ENCODE measurements at regions not wholly inside any gene's neighbourhood (a gene's known extent, or its start where the extent isn't known, plus 50 kb on each side); places are given as distances from the start of the nearest gene placed in this dataset.
"Not testable (repeated sequence)": the region's sequence is repeated elsewhere in the genome, so short reads cannot be mapped to it uniquely, and the experiment has no call there.

GRCh38 chr12:46562625-46563225, 190.2 kb upstream of the SLC38A2 start:
- Histone ChIP-seq H3K9me3 (ENCODE audit: control insufficient read depth in 1 of 2, low read length in 2 of 2) (peaks cover 6 to 11% of the 10 kb centered on the region in 2 donors), H3K4me1 (ENCODE audit: control insufficient read depth in 1 of 2, insufficient read depth in 2 of 2, low read length in 2 of 2) (peaks cover 0 to 5% of the 10 kb centered on the region in 2 donors), H3K4me3 (ENCODE audit: low read depth in 1 of 2, low read length in 2 of 2) (peak overlapping the region in 1 of 2 donors; percentile 27), H3K27ac (ENCODE audit: low read length) (peak overlapping the region; percentile 26), H3K27me3 (ENCODE audit: low read depth, low read length) (no peaks in the 10 kb centered on the region), H3K36me3 (ENCODE audit: control insufficient read depth in 1 of 2, insufficient read depth in 2 of 2, low read length in 2 of 2) (no peaks in the 10 kb centered on the region)

DNA sequence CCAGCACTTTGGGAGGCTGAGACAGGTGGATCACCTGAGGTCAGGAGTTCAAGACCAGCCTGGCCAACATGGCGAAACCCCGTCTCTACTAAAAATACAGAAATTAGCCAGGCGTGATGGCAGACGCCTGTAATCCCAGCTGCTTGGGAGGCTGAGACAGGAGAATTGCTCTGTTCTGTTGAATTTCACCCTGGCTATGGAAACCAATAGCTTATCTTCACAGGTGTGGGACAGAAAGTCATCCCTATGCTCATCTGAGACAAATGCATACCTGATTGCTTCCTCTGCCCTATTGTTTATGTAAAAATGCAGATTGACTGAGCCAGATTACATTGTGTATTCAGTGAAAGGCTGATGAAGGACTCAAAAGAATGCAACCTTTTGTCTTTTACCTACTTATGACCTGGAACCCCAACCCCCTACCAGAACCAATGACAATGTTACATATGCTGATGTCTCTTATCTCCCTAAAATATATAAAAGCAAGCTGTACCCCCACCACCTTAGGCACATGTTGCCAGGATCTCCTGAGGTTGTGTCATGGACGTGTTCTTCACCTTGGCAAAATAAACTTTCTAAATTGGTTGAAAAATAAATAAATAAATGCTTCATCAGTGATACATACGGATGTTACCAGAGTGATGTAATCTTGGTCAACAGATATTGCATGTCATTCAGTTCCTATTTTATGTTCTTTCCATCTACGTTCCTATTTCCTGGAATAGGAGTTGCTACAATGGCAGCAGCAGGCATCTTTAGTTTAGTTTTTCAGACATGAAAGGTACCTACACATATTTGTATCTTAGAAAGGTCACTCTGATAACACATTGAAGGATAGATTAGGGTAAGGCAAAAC, 189.4 kb upstream of the SLC38A2 start:
- H3K27me3 ChIP-seq (ENCODE audit: low read depth, low read length); H3K36me3 ChIP-seq (ENCODE audit: control insufficient read depth in 1 of 2, insufficient read depth in 2 of 2, low read length in 2 of 2); H3K9me3 ChIP-seq (ENCODE audit: control insufficient read depth in 1 of 2, low read length in 2 of 2); H3K4me1 ChIP-seq (ENCODE audit: control insufficient read depth in 1 of 2, insufficient read depth in 2 of 2, low read length in 2 of 2): not testable (repeated sequence)
- Histone ChIP-seq H3K4me3 (ENCODE audit: low read depth in 1 of 2, low read length in 2 of 2) (peak overlapping the region in 1 of 2 donors; percentile 27), H3K27ac (ENCODE audit: low read length) (peak overlapping the region; percentile 26)

DNA sequence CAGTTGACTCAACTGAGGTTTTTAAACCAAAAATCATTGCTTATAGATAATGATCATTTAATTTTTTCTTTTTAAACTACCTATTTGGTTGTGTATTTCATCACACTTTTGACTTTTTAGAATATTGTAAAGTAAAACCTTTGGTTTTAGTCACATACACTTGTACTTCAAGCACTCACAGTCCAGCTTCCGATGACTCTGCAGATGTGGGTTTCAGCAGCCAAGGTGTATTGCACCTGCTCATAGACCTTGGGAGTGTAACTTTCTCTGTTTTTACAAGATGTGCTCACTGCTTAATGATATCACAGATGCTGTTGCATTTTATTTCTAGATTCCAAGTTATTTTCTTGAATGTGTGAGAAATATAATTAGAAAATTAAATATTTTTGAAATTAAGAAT, 188.3 kb upstream of the SLC38A2 start:
- peaks cover 0 to 7% of the 10 kb centered on the region in 2 donors for H3K9me3 ChIP-seq (ENCODE audit: control insufficient read depth in 1 of 2, low read length in 2 of 2)
- no peak overlapping the region for H3K4me3 ChIP-seq (ENCODE audit: low read depth in 1 of 2, low read length in 2 of 2)
- no peak overlapping the region for H3K27ac ChIP-seq (ENCODE audit: low read length)
- no peaks in the 10 kb centered on the region for H3K27me3 ChIP-seq (ENCODE audit: low read depth, low read length)
- peaks cover 0 to 5% of the 10 kb centered on the region in 2 donors for H3K4me1 ChIP-seq (ENCODE audit: control insufficient read depth in 1 of 2, insufficient read depth in 2 of 2, low read length in 2 of 2)
- peaks cover 0 to under 1% of the 10 kb centered on the region in 2 donors for H3K36me3 ChIP-seq (ENCODE audit: control insufficient read depth in 1 of 2, insufficient read depth in 2 of 2, low read length in 2 of 2)

DNA sequence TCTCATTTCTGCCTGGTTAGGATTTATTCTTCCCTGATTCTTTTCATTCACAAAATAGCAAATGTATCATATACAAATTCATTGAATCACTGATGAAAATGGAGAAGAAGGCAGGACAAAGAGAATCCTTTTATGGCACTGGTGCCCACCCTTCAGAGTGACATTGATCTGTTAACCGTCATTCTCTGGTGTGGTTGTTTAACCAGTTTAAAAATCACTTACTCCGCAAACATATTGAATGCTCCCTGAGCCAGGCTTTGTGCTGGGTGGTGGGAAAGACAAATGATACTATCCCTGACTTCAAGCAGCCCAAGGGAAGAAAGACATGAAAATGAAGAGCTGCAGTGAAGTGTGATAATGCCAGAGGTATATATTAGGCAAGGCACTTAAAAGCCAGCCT, 187.5 kb upstream of the SLC38A2 start:
- Histone ChIP-seq H3K27ac (ENCODE audit: low read length) (no peak overlapping the region), H3K27me3 (ENCODE audit: low read depth, low read length) (no peaks in the 10 kb centered on the region), H3K36me3 (ENCODE audit: control insufficient read depth in 1 of 2, insufficient read depth in 2 of 2, low read length in 2 of 2) (peaks cover 0 to 4% of the 10 kb centered on the region in 2 donors), H3K4me1 (ENCODE audit: control insufficient read depth in 1 of 2, insufficient read depth in 2 of 2, low read length in 2 of 2) (peaks cover 3 to 5% of the 10 kb centered on the region in 2 donors), H3K9me3 (ENCODE audit: control insufficient read depth in 1 of 2, low read length in 2 of 2) (peaks cover 0 to 7% of the 10 kb centered on the region in 2 donors), H3K4me3 (ENCODE audit: low read depth in 1 of 2, low read length in 2 of 2) (no peak overlapping the region)

GRCh38 chr12:46559311-46559710, 186.7 kb upstream of the SLC38A2 start:
- Histone ChIP-seq H3K27me3 (ENCODE audit: low read depth, low read length) (no peaks in the 10 kb centered on the region), H3K27ac (ENCODE audit: low read length) (peak overlapping the region; percentile 28), H3K9me3 (ENCODE audit: control insufficient read depth in 1 of 2, low read length in 2 of 2) (peaks cover 0 to 5% of the 10 kb centered on the region in 2 donors), H3K4me1 (ENCODE audit: control insufficient read depth in 1 of 2, insufficient read depth in 2 of 2, low read length in 2 of 2) (peaks cover 5 to 8% of the 10 kb centered on the region in 2 donors), H3K36me3 (ENCODE audit: control insufficient read depth in 1 of 2, insufficient read depth in 2 of 2, low read length in 2 of 2) (peaks cover 0 to 4% of the 10 kb centered on the region in 2 donors), H3K4me3 (ENCODE audit: low read depth in 1 of 2, low read length in 2 of 2) (no peak overlapping the region)

DNA sequence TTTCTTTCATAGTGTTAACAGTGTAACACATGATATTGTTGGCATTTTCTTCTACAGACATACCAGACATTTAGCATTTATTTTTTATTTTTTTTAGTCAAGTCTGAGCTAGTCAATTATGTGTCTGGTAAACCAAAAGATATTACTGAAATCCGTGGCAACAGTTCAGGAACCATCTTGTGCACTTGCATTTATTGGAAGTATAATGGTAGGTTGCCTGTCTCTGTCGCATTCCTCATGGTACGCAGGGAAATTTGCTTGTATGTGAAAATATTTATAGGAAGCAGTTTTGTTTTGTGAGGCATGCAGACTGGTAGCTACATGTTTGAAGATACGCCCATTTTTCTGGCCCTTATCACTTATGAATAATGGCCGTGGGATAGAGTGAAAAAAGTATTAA, 186.1 kb upstream of the SLC38A2 start:
- H3K27ac ChIP-seq (ENCODE audit: low read length): no peak overlapping the region

DNA sequence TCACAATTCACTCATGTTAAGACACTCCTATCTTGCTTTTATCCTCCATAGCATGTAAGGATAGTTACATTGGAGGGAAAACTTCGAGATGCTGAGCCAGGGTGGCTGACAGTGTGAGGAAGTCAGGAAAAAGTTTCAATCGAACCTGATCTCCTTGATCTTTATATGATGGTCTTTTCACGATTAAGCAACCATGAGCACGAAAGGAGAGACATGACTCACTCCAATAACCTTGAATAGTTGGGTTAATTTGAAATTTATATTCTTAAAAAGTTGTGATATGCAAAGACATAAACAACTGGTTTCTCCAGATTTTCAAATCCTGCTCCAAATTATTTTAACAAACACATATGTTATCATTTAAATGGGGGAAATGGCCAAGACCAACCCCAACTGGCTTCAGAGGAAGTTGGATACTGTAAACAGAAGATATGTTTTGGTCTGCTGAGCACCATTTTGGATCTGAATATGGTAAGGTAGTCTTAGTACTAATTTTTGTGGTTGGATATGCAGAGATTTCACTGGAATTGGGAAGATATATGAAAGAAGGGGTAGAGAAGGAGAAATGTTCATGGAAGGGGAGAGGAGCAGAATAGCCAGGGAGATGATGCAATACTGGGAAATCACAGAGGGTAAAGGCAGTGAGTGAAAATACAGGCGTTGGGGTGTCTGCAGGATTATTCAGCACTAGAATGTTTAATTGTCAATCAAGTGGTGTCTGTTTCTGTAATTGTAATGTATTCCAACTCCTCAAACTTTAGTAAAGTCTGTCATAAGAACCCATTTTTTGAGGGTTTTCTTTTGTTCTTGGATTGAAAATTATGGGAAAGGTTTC, 185.2 kb upstream of the SLC38A2 start:
- Histone ChIP-seq H3K27me3 (ENCODE audit: low read depth, low read length) (no peaks in the 10 kb centered on the region), H3K4me1 (ENCODE audit: control insufficient read depth in 1 of 2, insufficient read depth in 2 of 2, low read length in 2 of 2) (peaks cover 5 to 8% of the 10 kb centered on the region in 2 donors), H3K9me3 (ENCODE audit: control insufficient read depth in 1 of 2, low read length in 2 of 2) (no peaks in the 10 kb centered on the region), H3K36me3 (ENCODE audit: control insufficient read depth in 1 of 2, insufficient read depth in 2 of 2, low read length in 2 of 2) (peaks cover 0 to 4% of the 10 kb centered on the region in 2 donors), H3K27ac (ENCODE audit: low read length) (peak overlapping the region; percentile 28), H3K4me3 (ENCODE audit: low read depth in 1 of 2, low read length in 2 of 2) (no peak overlapping the region)

More for the DNA sequence above, 186.1 kb upstream of the SLC38A2 start:
- Histone ChIP-seq H3K36me3 (ENCODE audit: control insufficient read depth in 1 of 2, insufficient read depth in 2 of 2, low read length in 2 of 2) (peaks cover 0 to 4% of the 10 kb centered on the region in 2 donors), H3K4me3 (ENCODE audit: low read depth in 1 of 2, low read length in 2 of 2) (no peak overlapping the region), H3K27me3 (ENCODE audit: low read depth, low read length) (no peaks in the 10 kb centered on the region), H3K9me3 (ENCODE audit: control insufficient read depth in 1 of 2, low read length in 2 of 2) (no peaks in the 10 kb centered on the region), H3K4me1 (ENCODE audit: control insufficient read depth in 1 of 2, insufficient read depth in 2 of 2, low read length in 2 of 2) (peaks cover 5 to 8% of the 10 kb centered on the region in 2 donors)

DNA sequence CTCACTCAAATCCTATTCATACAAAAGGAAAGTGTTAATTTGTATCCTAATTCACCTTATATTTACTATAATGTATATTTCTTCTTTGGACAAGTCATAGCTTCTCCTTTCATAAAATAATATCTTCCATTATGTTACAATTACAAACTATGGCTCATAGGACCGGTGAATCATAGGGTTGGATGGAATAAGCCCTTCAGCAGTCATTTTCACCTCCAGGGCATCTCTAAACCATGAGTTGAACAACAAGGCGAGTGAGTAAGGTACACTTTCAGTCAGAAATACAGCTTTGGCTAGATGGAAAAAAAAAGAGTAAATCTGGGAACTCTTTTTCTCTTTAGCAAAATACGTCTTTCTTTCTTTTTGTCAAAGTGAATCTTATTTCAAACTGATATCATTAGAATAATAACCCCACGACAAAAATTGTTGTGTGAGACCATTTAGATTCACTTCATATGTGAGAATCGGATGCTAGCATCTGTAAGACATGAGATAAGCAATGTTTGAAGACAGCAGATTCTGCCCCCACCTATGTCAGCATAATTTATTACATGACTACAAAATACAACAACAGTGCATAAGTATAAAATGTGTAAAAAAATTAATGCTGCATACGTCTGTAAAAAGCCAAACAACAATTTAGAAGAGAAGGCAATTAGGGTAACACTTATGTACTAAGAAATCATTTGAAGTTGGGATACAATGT, 184.4 kb upstream of the SLC38A2 start:
- H3K9me3 ChIP-seq (ENCODE audit: control insufficient read depth in 1 of 2, low read length in 2 of 2): no peaks in the 10 kb centered on the region
- peaks cover 0 to 8% of the 10 kb centered on the region in 2 donors for H3K4me1 ChIP-seq (ENCODE audit: control insufficient read depth in 1 of 2, insufficient read depth in 2 of 2, low read length in 2 of 2)
- H3K27me3 ChIP-seq (ENCODE audit: low read depth, low read length): no peaks in the 10 kb centered on the region
- peaks cover 0 to 4% of the 10 kb centered on the region in 2 donors for H3K36me3 ChIP-seq (ENCODE audit: control insufficient read depth in 1 of 2, insufficient read depth in 2 of 2, low read length in 2 of 2)
- H3K27ac ChIP-seq (ENCODE audit: low read length): peak overlapping the region; percentile 25
- H3K4me3 ChIP-seq (ENCODE audit: low read depth in 1 of 2, low read length in 2 of 2): no peak overlapping the region

GRCh38 chr12:46556105-46556559, 183.6 kb upstream of the SLC38A2 start:
- Histone ChIP-seq H3K27me3 (ENCODE audit: low read depth, low read length) (no peaks in the 10 kb centered on the region), H3K36me3 (ENCODE audit: control insufficient read depth in 1 of 2, insufficient read depth in 2 of 2, low read length in 2 of 2) (peaks cover 0 to 4% of the 10 kb centered on the region in 2 donors), H3K9me3 (ENCODE audit: control insufficient read depth in 1 of 2, low read length in 2 of 2) (no peaks in the 10 kb centered on the region), H3K4me3 (ENCODE audit: low read depth in 1 of 2, low read length in 2 of 2) (peak overlapping the region in 1 of 2 donors; percentile 14), H3K4me1 (ENCODE audit: control insufficient read depth in 1 of 2, insufficient read depth in 2 of 2, low read length in 2 of 2) (peaks cover 0 to 8% of the 10 kb centered on the region in 2 donors), H3K27ac (ENCODE audit: low read length) (peak overlapping the region; percentile 53)

DNA sequence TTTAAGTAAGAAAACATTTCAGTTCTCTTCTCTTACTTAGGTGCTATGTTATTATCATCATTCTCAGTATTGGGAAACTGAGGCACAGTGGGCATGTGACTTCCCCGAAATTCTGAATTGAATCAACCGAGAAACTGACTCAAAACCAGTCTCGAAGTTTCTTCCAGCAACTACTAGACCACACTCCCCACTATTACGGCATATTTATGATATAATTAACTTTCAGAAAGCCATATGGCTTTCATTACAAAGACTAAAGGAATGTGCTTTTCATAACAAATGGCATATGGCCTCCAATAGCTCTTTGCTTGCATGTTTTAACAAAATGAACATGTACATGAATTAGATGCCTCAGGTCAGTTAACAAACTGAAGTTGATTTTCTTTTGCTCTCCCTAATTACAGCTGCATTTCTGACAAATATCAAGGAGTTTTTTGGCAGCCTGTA, 182.9 kb upstream of the SLC38A2 start:
- no peaks in the 10 kb centered on the region for H3K27me3 ChIP-seq (ENCODE audit: low read depth, low read length)
- H3K9me3 ChIP-seq (ENCODE audit: control insufficient read depth in 1 of 2, low read length in 2 of 2): no peaks in the 10 kb centered on the region
- peaks cover 0 to 4% of the 10 kb centered on the region in 2 donors for H3K36me3 ChIP-seq (ENCODE audit: control insufficient read depth in 1 of 2, insufficient read depth in 2 of 2, low read length in 2 of 2)
- H3K27ac ChIP-seq (ENCODE audit: low read length): peak overlapping the region; percentile 53
- peak overlapping the region in 1 of 2 donors; percentile 14 for H3K4me3 ChIP-seq (ENCODE audit: low read depth in 1 of 2, low read length in 2 of 2)
- H3K4me1 ChIP-seq (ENCODE audit: control insufficient read depth in 1 of 2, insufficient read depth in 2 of 2, low read length in 2 of 2): peaks cover 0 to 8% of the 10 kb centered on the region in 2 donors
